H4 (cell line): ENCODE measurements at regions not wholly inside any gene's neighbourhood (a gene's known extent, or its start where the extent isn't known, plus 50 kb on each side); places are given as distances from the start of the nearest gene placed in this dataset.
A peak's percentile ranks its signal among the peaks of the same experiment; 100 is the strongest.

Source experiments
- DNase-seq: peaks from one replicate; pipeline ENCODE4 v3.0.0-alpha.2; 2015; ENCODE audit warnings: low spot score

- DNase-seq: no peak
Measured at GRCh38 chr2:198351647-198352046, 547.3 kb downstream of the PLCL1 start.

- no peak for DNase-seq
Measured at GRCh38 chr2:198347946-198348345, 543.6 kb downstream of the PLCL1 start.

- no peak for DNase-seq
Measured at GRCh38 chr2:198347349-198347748, 543.0 kb downstream of the PLCL1 start.

DNA sequence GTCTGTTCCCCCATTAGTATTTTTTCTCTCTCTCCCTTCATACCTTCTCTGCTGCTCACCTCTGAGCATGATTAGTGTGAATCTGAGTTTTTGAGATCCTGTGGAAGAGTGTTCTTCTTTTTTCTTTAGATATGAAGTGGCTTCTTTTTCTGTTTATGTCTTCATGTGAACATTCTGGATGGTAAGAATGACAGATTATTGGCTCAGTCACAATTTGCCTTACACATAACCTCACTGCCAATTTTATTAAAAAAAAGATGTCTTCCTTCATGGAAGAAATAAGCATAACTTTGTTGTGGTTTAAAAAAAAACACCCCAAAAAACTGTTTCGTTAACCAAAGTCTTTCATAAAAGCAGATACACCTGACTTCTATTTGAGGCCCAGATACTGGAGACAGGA lies 539.1 kb downstream of the PLCL1 start:
- DNase-seq: no peak

DNA sequence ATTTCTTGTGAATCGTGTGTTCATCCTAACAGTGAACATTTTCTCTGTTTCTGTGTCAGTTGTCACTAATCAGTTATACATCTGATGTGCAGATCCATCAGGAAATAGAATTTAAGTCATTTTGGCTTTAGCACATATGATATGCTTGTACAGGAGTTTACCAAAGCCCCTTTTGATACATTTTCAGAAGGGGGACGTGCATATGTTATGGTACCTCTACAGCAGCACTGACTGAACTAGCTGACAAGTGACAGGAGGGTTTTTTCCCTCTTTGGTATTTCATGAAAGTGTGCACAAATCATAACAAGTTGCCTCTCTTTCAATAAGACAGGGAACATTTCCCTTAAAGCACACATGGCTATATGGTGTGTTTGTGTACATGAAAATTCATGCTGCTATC lies 536.5 kb downstream of the PLCL1 start:
- no peak for DNase-seq

GRCh38 chr2:198339116-198339515 lies 534.7 kb downstream of the PLCL1 start:
- no peak for DNase-seq

GRCh38 chr2:198337368-198337767 lies 533.0 kb downstream of the PLCL1 start:
- no peak for DNase-seq

DNA sequence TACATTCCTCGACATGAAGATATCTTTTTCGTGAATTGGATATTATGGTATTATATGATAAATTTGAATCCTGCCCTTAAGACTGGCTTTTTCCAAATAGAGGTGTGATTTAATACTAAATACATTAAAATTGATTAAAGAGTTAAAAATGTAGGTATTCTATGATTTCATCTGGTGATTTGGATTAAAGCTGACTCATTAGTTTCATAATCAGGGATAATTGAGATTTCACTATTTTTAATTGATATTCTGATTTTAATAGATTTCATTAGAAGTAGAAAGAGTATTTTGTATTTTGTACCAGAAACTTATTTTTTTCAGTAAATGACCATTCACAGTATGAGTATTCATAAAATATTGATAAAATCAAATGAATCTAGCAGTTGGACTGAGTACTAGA lies 524.1 kb downstream of the PLCL1 start:
- no peak for DNase-seq

DNA sequence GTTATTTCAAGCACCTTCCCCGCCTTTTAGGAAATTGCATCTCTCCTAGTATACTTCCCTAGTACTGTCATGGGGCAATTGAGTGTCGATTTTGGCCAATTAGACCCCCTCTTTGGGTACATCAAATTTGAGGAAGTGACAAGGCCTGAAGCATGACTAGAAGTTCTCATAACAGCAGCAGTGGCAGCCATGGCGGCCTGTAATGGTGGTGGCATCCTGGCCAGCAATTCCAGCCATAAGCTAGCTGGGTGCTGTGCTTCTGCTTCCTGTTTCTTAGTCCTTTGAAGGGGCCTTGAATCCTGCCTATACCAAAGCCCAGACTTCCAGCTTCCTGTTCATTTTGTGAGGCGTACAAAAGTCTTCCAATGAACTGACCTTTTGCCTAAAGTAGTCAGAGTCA lies 523.1 kb downstream of the PLCL1 start:
- DNase-seq: no peak

DNA sequence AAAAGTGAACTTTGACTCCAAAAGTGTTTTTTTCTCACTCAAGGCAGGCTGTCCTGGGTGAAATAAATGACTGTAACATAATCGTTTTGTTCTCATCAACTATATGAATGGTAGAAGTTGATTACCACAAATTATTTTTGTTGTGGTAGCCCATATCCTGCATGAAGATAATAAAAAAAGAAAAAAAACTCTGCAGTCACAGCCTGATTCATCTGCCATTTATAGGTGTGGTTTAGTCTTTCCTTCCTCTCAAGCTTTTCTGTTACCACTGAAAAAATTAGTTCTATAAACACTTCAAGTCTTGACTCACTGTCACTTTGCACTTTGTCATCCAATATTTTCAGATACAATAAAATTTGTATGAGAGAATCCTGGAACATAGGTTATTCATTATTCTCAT lies 522.0 kb downstream of the PLCL1 start:
- DNase-seq: peak; percentile 46

- no peak for DNase-seq
Measured at GRCh38 chr2:198325359-198325758, 521.0 kb downstream of the PLCL1 start.

DNA sequence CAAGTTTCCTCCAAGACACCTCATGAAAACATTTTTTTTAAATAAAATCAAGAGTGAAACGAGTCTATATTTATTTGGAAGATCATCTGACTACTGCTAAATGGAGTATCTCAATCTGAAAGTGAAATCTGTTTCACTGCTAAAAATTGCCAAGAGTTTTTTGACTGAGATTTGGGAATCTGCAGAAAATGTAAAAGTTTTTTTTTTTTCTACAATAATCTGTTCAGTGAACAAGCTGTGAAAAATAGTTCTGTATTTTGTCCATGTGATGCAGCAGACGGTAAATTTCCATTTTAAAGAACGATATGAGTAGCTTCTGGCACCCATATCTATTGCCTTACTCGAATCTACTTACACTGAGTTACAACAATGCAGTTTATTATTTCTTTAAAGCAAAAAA lies 519.7 kb downstream of the PLCL1 start:
- DNase-seq: no peak

GRCh38 chr2:198322275-198322674 lies 517.9 kb downstream of the PLCL1 start:
- DNase-seq: no peak

DNA sequence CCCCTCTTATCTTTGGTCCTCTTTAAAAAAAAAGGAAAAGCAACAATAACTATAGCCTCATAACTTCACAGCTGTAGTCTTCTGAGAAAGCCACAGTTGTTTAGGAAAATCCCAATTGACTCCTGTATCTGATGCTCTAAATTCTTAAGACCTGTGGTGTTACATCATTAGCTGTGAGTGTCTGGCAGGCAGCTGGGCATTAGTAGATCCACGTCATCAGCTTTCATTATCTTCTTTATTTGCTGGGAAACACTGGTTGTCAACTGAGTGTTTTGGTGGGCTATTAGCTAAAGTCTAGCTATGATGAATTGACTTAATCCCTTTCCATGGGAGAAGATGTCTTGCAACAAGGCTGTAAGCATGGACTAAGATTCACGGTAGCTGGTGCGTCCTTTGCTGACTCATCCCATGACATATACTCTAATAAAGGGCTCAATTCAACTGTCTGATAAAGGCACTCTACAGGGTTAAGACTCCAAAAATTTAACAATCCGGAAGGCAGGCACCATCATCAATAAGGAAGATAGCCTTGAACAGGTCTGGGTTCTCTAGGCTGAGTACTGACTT lies 517.2 kb downstream of the PLCL1 start:
- no peak for DNase-seq

GRCh38 chr2:198316852-198317396 lies 512.5 kb downstream of the PLCL1 start:
- no peak for DNase-seq

DNA sequence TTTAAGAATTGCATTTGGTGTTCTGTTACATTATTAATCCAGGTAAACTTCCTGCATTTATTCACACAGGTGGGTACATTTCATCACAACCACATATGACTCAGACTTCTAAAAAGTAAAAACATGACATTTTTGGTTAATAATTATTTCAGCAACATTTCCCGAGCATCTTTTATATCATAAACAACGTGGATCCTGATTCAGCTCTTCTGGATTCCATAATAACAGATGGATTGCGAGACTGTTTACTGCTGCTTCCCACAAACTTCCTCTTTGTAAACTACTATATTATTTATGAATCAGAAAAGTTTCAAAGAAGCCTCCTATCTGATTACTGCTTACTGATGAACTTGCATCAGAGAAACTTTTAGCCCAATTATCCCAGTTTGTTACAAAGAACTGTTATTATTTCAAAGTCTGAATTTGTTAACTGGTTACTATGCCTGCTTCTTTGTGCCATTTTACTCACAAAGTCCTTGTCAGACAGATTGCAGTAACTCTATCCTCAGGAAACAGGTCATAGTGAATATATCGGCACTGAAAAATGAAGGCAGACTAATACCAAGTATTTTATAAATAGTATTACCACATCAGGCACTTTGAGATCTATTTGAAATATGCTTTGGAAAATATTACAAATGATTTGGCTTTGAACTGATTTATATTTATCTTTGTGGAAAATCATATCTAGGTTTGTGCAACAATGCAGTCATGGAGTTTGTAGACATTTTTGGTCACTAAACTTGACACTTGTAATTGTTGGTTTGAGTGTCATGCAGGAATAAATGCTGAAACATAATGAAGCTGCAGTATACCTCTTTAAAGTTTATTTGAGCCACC lies 511.6 kb downstream of the PLCL1 start:
- DNase-seq: no peak

- DNase-seq: peak; percentile 70
Measured at GRCh38 chr2:198314559-198315153, 510.3 kb downstream of the PLCL1 start.

DNA sequence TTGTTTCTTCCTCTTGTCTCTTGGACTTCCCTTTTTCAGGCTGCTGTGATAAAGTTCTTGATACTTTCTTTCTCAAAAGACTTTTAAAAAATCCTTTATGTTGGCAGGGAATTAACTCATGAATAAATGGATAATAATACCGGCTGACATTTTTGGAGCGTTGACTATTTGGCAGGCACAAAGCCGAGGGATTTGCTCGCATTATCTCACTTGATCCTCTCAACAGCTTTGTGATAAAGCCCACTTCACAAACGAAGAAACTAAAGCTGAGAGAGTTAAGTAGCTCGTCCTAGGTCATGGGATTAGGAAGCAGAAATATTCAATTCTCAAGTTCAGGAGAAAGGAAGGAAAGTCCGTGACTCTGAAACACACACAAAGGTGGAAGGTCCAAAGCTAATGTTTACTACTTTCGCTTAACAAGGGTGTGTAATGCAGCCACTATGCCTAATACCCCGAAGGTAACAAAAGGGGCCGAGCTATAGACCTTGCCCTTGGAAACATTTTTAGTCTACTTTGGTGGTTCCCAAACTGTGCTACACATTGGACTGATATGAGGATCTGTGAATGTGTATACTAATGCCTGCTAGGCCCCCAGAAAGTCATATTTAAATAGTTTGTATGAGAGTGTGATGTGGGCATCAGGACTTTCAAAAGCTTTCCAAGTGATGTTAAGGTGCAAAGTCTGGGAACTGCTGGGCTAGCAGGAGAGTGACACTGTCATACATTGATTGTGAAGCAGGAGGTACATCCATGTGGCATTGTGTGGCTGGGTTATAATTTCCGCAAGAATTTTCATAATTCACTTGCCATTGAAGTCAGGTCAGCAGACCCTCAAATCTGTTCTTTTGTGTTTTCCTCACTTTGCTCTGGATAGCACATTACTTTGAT lies 508.4 kb downstream of the PLCL1 start:
- DNase-seq: no peak

DNA sequence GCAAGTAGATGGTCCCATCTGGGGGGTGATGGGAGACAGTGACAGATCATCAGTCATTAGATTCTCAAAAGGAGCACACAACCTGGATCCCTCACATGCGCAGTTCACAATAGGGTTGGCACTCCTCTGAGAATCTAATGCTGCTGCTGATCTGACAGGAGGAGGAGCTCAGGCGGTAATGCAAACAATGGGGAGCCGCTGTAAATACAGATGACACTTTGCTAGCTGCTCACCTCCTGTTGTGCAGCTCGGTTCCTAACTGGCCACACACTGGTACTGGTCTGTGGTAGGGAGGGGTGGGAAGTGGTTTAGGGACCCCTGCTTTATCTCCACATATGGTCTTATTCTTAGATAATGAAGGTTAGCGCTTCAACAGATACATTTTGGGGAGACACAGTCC lies 506.6 kb downstream of the PLCL1 start:
- DNase-seq: no peak

- DNase-seq: peak; percentile 29
Measured at GRCh38 chr2:198309673-198310280, 505.4 kb downstream of the PLCL1 start.

- DNase-seq: no peak
Measured at GRCh38 chr2:198309081-198309480, 504.7 kb downstream of the PLCL1 start.
